GM13977 (cell line): ENCODE measurements at regions not wholly inside any gene's neighbourhood (a gene's known extent, or its start where the extent isn't known, plus 50 kb on each side); places are given as distances from the start of the nearest gene placed in this dataset.

Experiments
- DNase-seq: peaks from one replicate; pipeline ENCODE4 v3.0.0; 2012; ENCODE audit warnings: low spot score
- CTCF ChIP-seq: IDR thresholded peaks from 2 replicates; pipeline ENCODE4 v1.5.1; 2012; ENCODE audit warnings: mild to moderate bottlenecking, control low read depth; ENCODE audit not compliant: insufficient read depth; ENCODE audit errors: extremely low read depth, missing control alignments
- in situ Hi-C: fragments of 300-500 bp; cut with MboI; formaldehyde crosslinking; loops from one replicate; pipeline ENCODE4 v1.12.0; 2022; ENCODE audit warnings: low sequenced_read_pairs, low pct_unique_long_range_greater_than_20kb, mixed read lengths, inconsistent platforms; ENCODE audit not compliant: unreplicated experiment

- in situ Hi-C loops, result no loop called here
- no peak for DNase-seq
- TF ChIP-seq CTCF, result no peak
Observed at GRCh38 chr4:179272282-179272681, 1830.0 kb upstream of the AGA start.

DNA sequence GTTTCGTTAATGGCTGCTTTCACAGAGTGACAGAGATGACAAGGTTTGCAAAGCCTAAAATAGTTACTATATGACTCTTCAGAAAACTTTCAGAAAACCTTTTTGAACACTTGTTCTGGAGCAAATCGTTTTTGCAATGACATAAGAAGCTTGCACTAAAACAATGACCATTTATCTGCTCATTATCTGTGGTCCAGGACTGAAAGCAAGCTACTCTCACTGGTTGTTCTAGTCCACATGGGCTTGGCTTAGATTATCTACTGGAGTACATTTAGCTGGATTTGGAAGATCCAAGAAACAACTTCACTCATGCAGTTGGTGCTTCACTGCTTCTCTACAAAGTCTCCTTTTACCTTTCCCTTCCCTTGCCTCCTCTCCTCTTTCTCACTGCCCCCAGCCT is 1836.4 kb upstream of the AGA start:
- DNase-seq, result no peak
- no peak for TF ChIP-seq CTCF
- in situ Hi-C loops, result no loop called here

GRCh38 chr4:179285696-179286095 is 1843.5 kb upstream of the AGA start:
- no peak for TF ChIP-seq CTCF
- in situ Hi-C loops, result no loop called here
- DNase-seq, result no peak

DNA sequence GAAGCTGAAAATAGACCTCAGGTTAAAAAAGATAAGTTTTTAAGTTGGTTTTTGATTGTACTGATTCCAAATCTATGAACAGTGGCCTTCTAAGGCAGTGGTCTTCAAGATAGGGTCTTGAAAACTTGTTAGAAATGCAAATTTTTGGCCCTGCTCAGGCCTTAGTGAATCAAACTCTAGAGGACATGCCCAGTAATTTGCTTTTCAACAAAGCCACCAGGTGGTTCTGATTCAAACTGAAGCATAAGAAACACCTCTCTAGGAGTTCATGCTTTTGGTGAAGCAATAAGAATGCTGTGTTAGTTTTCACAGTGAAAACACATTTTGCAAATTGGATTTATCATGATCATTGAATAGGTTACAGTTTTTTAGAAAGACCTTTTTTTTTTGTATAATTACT is 1849.4 kb upstream of the AGA start:
- in situ Hi-C loops, result no loop called here
- TF ChIP-seq CTCF, result no peak
- DNase-seq, result no peak

DNA sequence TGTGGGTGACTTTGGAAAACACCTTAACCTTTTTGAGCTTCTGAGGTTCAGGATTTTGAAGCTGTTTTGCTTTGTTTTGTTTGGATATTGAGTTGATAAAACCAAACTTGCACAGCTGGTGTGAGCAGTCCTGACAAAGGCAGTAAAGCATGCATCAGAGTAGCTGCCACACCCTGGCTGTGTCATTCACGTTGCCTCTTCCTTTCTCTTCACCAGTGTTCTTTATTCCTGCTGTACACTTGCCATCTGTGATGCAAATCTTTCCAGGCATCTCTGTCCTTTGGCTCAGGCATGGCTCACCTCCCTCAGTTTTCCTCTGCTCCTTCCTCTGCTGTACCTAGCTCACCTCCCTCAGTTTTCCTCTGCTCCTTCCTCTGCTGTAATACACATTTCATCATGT is 1850.2 kb upstream of the AGA start:
- in situ Hi-C loops, result no loop called here
- no peak for DNase-seq
- no peak for TF ChIP-seq CTCF

DNA sequence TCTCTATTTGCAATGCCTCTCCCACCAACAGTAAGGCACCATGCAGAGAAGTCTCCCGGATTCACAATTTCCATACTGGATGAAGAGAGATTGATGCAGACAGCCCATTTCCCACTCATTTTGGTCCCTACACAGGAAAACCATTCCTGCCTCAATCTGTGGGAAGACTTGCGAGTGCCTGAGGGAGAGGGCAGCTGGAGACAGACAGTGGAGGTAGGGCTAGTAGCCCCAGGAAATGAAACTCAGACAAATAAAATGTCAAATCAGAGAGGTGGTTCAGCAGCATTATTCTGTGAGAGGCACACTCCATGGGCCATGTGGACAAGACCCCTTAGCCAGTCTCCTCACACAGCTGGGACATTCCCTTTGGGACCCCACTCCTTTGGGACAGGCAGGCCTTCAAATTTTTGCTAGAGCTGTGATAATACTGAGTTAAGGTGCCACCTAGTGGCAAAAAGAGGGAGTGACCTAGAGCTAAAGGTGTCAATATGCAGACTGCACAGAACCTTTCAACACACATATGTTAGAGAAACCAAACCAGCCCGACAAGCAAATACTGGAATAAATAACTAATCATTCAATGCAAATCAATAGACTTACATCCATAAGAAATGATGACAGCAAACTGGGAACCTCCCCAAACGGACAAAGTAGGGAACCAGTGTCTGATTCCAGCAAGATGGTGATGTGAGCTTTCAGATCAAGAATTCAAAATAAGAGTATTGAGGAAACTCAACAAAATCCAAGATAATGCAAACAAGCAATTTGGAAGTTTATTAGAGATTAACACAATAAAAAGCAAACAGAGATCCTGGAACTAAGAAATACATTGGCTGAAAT is 1865.3 kb upstream of the AGA start:
- DNase-seq, result peak; percentile 37
- in situ Hi-C loops, result no loop called here
- TF ChIP-seq CTCF, result peak; percentile 74
